GM21576 (cell line): ENCODE measurements at regions not wholly inside any gene's neighbourhood (a gene's known extent, or its start where the extent isn't known, plus 50 kb on each side); places are given as distances from the start of the nearest gene placed in this dataset.
"Not testable (repeated sequence)": the region's sequence is repeated elsewhere in the genome, so short reads cannot be mapped to it uniquely, and the experiment has no call there.

ENCODE experiments used
- ATAC-seq: cut with Tn5 transposase; IDR thresholded peaks from one replicate; pipeline ENCODE4 v1.9.1; 2021; ENCODE audit warnings: mild to moderate bottlenecking, moderate library complexity; ENCODE audit not compliant: unreplicated experiment

DNA sequence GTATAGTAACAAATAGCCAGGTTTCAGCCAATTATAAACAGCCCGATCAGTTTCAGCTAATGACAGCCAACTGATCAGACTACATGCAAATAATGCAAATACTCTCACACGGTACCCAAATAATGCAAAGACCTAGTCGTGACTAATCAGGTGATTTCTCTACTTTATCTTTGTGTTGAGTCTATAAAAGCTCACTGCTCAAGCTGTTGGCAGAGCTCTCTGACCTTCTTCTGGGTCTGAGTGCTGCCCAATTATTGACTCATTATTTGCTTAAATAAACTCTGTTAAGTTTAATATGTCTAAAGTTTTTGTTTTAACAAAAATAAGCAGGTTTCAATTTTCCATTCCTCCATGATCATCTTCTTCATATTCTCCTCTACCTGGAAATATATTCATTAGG, 1971.7 kb downstream of the SUCLG1 start:
- ATAC-seq: no peak

DNA sequence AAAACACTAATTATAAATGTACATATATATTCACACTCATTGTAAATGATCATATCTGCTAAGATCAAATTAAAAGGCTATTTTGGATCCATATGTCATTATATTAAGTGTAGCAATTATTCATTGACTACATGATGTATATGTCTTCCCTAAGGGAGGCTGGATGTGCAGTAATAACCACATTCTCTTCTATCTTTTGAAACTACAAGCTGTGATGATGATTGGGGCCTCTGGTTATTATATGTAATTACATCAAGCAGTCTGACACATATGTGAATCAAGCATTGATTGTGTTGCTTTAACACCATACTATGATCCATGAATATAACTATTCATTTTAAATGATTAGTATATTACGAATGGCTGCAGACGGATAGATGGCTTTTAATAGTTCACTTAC, 1973.4 kb downstream of the SUCLG1 start:
- no peak for ATAC-seq

- no peak for ATAC-seq
Measured at GRCh38 chr2:82481207-82481606, 1977.9 kb downstream of the SUCLG1 start.

DNA sequence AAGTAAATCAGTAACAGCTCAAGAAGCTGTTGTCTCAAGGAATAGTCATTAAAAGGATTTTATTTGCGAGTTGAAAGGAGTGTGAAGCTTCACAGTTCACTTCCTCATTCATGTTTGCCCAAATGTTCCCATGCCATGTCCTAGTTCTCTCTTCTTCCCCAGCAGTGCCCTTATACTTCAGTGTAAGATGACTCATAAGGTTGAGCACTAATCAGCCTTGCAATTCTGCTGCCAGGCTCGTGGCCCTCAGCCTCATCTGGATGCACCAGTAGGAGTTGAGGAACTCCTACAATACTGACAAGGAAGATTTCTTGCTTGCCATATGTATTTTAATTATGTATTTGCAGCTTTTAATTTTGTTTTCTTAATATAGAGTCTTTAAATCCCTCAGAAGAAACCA, 1980.4 kb downstream of the SUCLG1 start:
- no peak for ATAC-seq

DNA sequence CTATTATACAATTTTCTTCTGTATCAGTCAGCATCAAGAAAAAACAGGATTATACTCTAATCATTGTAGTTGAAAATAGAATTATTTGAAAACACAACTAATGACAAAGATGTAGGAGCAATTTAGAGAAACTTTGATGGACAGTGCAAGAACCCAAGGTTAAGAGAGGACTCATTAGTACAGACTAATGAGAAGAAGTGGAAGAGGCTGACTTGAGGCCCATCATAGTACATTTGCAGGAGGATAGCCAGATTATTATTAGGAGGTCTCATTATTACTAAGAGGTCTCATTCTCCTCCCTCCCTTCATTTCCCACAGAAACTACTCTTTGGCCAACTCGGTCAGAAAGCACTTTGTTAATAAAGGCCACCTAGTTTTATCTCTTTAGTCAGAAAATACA, 1983.0 kb downstream of the SUCLG1 start:
- no peak for ATAC-seq

GRCh38 chr2:82428251-82428650, 2030.8 kb downstream of the SUCLG1 start:
- ATAC-seq: no peak

DNA sequence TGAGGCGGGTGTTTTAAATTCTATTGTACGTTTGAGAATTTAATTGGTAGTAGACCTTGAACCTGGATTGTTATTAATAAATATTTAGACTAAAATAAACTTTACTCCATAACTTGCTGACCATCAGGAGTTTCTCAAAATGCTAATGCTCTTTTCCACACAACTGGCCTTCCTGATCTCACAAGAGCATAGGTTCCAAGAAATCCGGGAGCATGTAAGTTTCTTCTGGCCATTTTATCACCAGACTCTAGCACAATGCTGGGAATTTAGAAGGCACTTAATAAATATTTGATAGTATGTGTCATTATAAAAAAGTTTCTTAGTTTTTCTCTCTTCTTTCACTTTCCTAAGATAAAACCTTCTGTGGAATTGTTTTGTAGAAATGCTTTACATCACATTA, 2047.1 kb downstream of the SUCLG1 start:
- ATAC-seq: no peak

GRCh38 chr2:82411071-82411470, 2048.0 kb downstream of the SUCLG1 start:
- ATAC-seq: no peak

GRCh38 chr2:82395531-82395930, 2063.5 kb downstream of the SUCLG1 start:
- no peak for ATAC-seq

- ATAC-seq: no peak
Measured at GRCh38 chr2:82391386-82391785, 2067.7 kb downstream of the SUCLG1 start.

DNA sequence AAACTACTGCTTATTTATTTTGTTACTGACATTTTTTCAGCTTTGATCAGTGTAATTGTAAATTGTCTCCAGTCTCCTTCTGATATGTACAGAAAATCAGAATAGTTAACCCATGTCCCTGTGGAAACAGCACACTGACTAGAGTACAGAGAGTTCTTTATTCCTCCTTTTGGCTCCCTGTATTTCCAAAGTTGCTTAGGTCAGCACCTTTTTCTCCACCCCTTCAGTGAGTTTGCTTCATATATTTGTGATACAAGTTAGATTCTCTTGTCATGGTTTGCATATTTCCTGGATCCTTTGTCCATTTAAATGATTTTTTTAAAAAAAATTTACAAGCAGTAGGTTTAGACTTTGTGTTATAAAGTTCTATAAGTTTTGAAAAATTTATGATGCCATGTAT, 2051.1 kb upstream of the LRRTM1 start:
- ATAC-seq: no peak

DNA sequence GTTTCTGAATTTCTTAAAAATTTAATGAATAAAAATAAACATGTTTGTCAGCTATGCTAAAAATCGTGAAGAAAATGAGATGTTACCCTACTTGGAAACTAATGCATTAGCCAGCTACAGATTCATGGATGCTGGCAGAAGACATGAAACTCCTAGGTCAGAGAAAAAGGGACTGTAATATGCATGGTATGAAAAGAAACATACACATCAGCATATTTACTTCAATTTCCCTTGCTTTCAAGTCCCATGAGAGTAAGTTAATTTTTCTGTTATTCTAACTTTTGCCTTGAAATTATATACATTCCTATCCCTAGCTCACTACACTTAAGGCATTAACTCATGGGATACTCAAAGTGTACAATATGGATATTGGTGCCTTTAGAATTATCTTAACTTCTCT, 2041.4 kb upstream of the LRRTM1 start:
- no peak for ATAC-seq

DNA sequence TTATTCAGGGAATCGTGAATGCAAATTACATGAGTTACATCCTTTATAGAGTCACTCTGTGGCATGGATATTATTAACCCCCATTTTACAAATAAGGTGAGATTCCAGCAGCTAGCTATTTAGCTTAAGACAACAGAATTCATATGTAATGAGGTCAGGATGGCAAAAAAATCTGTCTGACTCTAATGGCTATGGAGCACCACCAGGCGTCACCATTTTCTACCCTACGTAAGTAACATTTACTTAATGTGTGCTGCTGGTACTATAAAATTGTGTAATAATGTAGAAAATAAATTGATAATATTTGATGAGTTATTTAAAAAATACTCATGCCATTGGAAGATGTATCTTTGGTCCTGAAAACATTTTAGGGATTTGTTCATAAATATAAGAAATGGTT, 2040.1 kb upstream of the LRRTM1 start:
- ATAC-seq: no peak

- no peak for ATAC-seq
Measured at GRCh38 chr2:82342356-82342755, 2037.8 kb upstream of the LRRTM1 start.

- no peak for ATAC-seq
Measured at GRCh38 chr2:82340578-82341053, 2036.1 kb upstream of the LRRTM1 start.

GRCh38 chr2:82339805-82340204, 2035.3 kb upstream of the LRRTM1 start:
- no peak for ATAC-seq

DNA sequence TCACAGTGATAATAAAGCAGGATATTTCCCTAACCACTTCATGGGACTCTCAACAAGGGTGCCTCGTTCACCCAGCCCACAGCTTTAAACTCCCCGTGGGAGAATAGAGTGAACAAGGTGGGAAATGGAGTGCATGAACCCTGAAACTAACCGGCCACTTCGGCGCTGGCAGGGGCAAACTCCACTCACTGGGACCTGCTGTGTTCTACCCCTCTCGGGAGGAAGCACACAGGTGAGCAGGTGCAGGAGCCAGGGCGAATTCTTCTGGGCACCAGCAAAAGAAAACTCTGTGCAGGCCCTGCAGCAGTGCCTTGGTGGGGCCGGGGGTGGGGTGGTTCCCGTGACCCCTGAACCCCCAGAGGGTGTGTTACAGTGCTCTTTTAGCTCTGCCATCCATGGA, 2029.1 kb upstream of the LRRTM1 start:
- no peak for ATAC-seq

- no peak for ATAC-seq
Measured at GRCh38 chr2:82330155-82330554, 2025.6 kb upstream of the LRRTM1 start.

GRCh38 chr2:82326180-82326767, 2021.7 kb upstream of the LRRTM1 start:
- not testable (repeated sequence) for ATAC-seq

- ATAC-seq: no peak
Measured at GRCh38 chr2:82320296-82320695, 2015.7 kb upstream of the LRRTM1 start.

DNA sequence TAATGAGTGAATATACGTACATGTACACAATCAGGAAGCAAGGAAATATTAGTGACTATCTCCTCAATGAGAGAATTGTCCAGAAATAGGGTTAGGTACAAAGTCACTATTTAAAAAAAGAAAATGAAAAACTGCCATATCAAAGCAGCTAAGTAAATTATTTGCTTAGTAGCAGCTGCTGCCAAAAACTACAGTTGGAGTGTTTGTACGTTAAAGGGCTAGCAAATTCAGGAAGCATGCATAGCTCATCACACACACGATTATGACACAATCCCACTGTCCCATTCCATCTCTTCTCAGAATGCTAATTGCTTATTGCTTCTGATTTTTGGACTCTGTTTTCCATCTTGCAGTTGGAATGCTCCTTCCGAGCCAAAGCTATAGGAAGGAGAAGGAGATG, 2012.5 kb upstream of the LRRTM1 start:
- no peak for ATAC-seq

- ATAC-seq: no peak
Measured at GRCh38 chr2:82316586-82316985, 2012.0 kb upstream of the LRRTM1 start.

DNA sequence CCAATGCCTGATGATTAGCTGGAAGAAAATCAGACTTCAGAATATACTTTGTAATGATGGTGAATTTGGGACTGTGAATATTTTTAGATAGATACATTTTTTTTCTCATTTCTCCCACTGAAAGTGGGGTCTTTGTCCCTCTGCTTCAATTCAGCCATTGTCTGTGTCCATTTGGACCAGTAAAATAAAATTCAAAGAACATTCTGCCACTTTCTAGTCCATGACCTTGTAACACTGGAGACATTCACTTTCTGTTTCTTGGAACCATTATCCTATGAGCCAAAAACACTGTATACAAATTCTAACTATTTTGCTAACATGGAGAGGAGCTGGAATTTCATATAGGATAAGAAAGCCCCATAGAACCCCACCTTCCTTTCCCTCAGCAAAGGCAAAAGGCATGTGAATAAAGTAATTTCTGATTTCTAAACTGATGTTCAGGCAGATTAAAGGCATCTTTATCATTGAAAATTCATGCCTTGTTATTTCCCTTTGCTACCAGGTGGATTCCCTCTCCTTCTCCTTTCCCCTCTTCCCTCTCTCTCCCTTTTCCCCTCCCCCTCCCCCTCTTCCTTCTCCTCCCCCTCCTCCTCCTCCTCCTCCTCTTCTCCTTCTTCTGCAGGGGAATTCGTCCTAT, 2010.4 kb upstream of the LRRTM1 start:
- ATAC-seq: no peak
